GM21390 (cell line): ENCODE measurements at regions not wholly inside any gene's neighbourhood (a gene's known extent, or its start where the extent isn't known, plus 50 kb on each side); places are given as distances from the start of the nearest gene placed in this dataset.
"Not testable (repeated sequence)": the region's sequence is repeated elsewhere in the genome, so short reads cannot be mapped to it uniquely, and the experiment has no call there.

Source experiments
- ATAC-seq: cut with Tn5 transposase; IDR thresholded peaks from one replicate; pipeline ENCODE4 v1.9.1; 2021; ENCODE audit not compliant: unreplicated experiment

DNA sequence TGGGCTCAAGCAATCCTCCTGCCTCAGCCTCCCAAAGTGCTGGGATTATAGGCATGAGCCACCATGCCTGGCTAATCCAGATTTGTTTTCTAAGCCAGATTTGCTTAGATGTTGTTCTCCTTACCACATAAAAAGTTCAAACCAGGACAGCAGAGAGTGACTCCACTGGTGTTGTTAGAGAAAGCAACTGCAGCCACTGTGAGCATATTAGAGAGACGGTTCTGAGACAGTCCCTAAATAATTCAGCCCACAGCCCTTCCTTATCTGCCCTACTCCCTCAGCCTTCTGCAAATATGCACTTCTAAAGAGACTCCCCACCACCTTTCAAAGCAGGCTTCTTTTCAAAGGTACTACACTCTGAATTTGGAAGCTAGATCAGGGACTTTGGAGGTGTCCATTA is 96.1 kb downstream of the DRD1 start:
- no peak for ATAC-seq

DNA sequence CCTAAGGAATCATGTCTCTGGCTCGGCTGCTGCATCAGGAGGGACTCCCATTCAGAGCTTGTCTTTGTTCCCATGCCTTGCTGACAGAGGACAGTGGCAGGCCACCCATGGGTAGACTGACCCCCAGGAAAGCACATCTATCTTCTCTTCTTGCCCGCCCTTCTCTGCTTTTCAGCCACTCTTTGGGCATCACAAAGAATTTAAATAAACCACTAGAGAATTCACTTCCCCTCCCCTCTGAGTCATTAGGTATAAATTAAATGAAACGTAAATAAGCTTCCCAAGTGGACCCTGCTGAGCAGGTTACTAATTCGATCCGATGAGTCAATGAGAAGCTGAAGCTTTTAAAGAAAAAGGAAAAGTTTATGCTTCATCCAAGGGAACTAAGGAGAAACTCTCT is 97.0 kb downstream of the DRD1 start:
- ATAC-seq, result no peak

DNA sequence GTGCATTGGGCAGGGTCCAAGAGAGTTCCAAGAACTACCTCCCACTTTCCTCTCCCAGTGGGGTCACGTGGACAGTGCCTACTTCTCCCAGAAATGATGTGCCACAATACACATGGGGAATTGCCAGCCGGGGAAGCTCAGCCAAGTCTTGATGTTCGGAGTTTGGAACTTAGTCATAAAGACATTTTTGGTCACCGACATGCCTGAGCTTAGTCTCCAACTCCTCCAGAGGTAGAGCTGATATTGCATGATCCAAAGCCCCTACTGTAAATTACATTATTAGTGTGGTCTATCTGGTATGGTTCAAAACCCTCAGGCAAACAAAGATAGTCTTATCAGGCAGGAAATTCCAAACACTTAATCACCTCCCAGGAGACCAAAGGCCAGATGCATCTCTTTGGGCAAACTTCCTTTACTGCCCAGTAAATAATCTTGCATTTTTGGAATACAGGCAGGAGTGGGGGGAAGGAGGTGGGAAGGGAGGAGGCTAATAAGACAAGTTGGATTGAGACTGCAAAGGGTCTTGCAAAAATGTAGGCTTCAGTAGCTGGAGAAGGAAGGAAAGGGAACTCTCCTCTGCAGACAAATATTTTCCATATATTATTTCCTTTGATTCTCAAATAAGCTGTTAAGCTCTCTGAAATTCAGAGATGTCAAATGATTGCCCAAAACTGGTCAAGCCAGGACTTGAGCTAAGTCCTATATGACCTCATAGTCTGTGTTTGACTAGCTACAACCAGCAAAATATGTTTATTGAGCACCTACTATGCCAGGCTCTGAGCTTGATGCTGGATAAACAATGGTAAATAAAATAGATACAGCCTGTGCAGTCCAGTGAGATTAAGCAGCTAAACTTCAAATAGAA is 99.4 kb downstream of the DRD1 start:
- no peak for ATAC-seq

DNA sequence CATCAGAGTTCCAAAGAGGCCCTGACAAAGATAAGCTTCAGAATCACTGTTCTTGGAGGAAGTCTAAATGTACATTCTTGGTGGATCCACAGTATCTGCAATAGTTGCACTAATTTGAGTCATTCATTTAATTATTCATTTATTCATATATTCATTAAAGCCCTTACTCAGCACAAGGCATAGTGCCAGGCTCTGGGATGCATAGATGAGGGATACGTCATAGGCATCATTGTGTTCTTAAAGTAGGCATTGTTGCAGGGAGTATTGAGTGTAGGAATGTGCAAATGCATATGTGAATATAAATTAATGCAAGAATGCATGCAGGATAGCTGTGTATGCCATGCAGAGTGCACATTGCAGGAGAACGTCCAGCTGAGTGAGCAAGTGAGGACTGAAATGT is 100.7 kb downstream of the DRD1 start:
- ATAC-seq, result no peak

DNA sequence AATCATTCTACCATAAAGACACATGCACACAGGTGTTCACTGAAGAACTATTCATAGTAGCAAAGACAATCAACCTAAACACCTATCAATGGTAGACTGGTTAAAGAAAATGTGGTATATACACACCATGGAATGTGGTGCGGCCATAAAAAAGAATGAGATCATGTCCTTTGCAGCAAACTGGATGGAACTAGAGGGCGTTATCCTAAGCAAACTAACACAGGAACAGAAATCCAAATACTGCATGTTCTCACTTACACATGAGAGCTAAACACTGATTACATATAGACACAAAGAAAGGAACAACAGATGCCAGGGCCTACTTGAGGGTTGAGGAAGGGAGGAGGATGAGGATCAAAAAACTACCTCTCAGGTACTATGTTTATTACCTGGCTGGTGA is 103.8 kb downstream of the DRD1 start:
- no peak for ATAC-seq

DNA sequence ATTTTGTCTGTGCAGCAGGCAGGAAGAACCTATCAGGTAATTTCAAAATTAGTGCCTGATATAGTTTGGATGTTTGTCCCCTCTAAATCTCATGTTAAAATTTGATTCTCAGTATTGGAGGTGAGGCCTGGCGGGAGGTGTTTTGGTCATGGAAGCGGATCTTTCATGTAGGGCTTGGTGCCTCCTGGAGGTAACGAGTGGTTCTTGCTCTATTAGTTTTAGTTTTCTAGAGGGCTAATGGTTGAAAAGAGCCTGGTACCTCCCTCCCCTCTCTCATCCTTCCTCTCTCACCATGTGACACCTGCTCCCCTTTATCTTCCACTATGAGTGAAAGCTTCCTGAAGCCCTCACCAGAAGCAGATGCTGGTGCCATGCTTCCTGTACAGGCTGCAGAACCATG is 106.3 kb downstream of the DRD1 start:
- no peak for ATAC-seq

DNA sequence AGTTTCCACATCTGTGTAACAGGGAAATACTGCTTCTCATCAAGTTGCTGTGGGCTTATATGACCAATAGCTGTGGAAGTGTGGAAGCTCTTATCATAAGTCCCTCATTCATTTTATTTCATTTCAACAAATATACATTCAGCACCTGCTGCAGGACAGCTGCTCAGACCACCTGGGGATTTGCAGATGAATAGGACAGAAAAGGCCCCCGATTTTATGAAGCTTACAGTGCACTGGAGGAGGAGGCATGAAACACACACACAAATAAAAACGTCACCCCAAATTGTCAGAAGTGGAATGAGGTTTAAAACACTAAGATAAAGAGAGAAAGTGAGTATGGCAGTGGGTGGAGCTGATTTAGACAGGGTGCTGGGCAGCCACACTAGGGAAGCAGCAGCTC is 107.2 kb downstream of the DRD1 start:
- ATAC-seq, result no peak

DNA sequence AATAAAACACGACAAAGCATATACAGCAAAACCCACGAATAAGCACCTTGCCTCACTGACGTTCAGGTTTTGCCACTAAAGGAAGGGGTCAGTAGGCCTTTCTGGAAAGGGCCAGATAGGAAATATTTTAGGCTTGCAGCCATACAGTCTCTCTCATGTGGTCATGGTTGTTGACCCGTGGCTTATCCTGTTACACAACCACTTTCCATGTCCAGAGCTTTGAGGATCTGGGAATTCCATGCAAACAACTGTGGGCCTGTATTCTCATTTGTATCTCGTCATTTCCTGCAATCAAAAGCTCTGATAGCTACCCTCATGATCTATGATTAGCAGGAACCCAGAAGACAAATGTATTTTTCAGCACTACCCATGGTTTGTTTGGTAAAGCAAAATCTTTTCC is 108.3 kb downstream of the DRD1 start:
- no peak for ATAC-seq

DNA sequence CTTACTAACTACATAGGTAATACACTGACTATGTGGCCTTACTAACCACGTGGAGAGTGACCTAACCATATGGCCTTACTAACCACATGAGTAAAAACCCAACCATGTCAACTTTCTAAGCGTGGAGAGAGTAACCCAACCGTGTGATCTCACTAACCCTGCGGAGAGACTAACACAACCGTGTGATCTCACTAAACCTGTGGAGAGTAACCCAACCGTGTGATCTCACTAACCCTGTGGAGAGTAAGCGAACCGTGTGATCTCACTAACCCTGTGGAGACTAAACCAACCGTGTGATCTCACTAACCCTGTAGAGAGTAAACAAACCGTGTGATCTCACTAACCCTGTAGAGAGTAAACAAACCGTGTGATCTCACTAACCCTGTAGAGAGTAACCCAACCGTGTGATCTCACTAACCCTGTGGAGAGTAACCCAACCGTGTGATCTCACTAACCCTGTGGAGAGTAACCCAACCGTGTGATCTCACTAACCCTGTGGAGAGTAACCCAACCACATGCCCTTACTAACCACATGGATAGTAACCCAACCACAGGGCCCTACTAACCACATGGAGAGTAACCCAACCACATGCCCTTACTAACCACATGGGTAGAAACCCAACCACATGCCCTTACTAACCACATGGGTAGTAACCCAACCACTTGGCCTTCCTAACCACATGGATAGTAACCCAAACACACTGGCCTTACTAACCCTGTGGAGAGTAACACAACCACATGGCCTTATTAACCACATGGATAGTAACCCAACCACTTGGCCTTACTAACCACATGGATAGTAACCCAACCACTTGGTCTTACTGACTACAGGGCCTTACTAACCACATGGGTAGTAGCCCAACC is 112.6 kb downstream of the DRD1 start:
- ATAC-seq, result not testable (repeated sequence)

DNA sequence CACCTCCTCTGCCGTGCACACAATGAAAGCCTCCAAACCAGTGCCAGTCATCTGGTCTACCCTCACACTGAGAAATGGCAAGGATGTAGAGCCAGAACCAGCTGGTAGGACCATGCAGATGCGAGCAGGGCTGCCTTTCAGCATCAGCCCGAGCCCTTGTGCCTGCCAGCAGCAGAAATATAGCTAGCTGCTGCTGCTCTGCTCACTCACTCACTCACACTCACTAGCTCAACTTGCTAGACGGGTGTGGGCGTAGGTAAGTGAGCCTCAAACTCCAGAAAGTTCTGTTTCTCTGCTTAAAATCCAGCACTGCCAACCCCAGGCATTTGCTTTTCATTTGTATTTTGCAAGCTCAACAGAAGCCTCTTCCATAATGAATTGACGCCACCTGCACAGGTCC is 114.0 kb downstream of the DRD1 start:
- no peak for ATAC-seq

DNA sequence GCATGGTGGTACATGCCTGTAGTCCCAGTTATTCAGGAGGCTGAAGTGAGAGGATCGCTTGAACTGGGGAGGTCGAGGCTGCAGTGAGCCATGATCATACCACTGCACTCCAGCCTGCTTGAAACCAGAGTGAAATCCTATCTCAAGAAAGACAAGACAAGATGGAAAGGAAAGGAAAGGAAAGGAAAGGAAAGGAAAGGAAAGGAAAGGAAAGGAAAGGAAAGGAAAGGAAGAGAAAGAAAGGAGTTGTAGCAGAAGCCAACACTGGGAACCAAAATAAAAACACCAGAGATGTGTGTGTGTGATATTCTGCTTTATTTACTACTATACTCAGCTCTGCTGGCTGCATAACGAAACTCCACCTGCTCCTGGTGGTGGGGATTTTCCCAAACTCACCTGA is 115.3 kb downstream of the DRD1 start:
- no peak for ATAC-seq

DNA sequence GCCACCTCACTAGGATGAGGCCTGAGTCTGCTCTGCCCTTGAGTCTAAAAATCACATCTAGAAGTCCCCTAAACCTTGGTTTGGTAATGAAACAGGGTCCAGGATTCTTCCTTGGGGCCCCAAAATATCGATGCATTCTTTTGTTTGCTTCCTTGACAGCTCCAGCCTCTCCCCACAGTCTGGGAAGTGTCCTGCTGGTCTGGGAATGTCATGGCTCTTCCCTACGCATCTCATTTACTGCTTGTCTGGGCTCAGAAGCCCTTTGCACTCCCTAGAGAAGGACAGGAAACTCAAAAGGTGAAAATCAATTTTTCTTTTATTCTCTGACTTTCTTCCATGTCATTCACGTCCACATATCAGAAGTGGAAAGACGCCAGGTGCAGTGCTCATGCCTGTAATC is 115.8 kb downstream of the DRD1 start:
- no peak for ATAC-seq

DNA sequence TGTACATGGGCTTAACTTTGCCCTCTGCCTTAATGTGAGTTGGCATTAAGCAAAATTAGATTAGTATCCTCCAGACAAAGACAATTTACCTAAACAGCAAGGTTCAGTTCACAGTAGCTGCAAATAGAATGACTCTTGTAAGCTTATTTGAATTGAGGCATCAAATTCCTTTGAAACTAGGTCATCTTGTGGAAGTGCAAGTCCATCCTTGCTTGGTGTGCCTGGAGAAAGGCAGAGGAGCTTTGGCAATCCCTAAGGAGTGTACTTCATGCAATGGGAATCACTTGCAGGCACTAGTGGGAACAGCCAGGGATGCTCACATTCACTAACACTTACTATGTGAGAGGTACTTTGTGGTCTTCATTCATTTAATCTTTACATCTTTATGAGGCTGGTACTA is 118.3 kb downstream of the DRD1 start:
- no peak for ATAC-seq

DNA sequence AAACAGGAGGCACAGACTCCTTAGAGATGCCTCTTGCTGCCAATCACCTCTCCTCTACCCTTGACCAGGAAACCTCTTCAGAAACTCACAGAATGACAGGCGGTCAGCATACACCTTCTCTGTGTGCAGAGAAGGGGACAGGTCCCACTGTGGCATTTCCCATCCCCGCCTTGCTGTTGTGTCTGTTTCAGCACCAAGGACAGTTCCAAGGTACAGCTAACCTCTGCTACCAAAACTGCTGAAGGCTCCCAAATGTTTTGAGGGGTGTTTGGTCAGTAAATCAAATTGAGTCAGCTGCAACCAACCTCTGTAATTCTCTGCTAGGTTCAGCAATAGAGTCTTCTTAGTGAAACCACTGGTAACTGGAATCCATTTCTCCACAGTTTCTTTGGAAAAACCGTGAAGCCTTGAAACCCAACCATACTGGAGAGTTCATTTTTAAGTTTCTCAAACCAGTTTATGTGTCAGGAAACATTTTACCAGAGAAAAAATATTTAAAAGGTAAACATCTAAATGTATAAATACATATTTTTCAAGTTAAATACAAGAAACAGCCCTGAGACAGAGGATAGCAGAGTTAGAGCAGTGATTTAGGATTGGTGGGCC is 122.0 kb downstream of the DRD1 start:
- ATAC-seq, result no peak

DNA sequence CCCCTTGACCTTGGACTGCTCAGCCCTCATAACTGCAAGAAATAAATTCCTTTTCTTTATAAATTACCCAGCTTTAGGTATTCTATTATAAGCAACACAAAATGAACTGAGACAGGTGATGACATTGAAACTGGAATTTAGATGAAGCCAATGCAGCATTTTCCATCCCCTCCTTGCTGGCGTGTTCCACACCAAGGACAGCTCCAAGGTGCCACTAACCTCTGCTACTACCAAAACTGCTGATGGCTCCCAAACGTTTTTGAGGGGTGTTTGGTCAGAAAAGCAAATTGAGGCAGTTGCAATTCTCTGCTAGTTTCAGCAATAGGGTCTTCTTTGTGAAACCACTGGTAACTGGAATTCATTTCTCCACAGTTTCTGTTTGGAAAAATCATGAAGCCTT is 124.8 kb downstream of the DRD1 start:
- ATAC-seq, result no peak

DNA sequence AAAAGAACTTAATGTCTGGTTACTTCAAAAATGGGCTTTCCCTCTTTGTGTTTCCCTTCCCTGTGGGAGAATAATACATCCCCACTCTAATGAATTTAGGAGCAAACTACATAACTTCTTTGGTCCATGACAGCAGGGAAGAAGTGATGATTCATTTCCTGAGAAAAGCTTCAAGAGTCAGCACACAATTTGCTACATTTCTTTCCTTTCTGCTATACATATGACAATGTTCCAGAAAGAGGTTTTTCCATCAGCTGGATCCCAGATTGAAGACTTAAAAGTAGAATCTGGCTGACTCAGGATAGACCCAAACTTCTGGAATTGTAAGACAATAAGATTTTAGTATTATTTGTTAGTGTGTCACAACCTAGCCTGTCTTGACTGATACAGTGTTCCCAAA is 126.1 kb downstream of the DRD1 start:
- ATAC-seq, result no peak

DNA sequence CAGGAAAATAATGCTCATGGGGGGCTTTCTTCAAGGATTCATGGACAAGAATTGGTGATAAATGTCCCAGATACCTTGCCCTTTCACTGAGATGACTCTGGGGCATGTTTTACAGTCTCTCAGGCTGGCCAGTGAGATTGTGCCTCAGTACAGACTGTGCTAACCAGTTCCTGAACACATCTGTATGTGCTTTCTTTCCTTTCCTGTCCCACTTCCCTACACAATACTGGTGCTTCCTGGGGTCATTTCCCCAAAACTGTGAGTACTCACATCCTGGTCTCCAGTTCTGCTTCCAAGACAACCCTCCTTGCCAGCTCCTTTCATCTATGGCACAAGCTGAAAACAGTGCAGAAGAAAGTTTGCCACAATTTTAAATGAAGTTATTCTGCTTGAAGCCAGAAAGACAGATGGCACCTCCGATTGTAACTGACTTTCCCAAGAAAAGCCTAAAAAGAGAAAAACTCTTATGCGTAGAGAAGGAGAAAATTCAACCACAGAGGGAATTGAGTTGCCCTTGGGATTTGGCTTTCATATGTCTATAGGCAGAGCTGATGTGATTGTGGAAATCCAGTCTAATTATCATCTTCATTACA is 134.7 kb downstream of the DRD1 start:
- ATAC-seq, result no peak

DNA sequence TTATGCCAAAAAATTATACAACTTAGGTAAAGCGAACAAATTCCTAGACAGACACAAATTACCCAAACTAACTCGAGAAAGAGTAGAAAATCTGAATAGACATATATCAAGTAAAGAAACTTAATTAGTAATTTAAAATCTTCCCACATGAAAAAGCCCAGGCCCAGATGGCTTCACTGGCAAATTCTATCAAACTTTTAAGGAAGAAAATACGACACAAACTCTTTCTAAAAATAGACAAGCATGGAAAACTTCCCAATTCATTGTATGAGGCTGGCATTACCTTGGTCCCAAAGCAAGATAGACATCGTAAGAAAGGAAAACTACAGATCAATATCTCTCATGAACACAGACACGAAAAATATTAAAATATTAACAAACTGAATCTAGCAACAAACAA is 135.3 kb downstream of the DRD1 start:
- ATAC-seq, result no peak

DNA sequence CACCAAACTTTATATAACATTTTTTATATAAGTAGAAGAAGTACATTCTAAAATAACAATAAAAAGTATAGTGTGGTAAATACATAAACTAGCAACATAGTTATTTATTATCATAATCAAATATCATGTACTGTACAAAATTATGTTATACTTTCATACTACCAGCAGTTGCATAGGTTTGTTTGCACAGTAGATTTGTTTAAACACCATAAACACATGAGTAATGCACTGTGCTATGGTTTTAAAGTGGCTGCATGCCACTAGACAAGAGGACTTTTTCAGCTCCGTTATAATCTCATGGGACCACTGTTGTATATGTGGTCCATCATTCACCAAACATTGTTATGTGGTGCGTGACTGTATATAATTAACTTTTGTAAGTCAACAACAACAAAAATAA is 137.6 kb downstream of the DRD1 start:
- ATAC-seq, result no peak

DNA sequence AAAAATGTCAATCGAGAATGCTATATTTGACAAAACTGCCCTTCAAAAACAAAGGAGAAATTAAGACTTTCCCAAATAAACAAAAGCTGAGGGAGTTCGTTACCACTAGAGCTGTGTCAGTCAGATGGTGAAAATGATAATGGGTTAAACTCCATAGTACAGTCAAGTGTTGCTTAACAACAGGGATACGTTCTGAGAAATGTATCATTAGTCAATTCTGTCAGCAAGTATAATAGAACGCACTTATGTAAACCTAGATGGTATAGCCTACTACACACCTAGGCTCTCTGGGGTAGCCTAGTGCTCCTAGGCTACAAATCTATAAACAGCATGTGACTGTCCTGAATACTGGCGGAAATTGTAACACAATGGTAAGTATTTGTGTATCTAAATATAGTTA is 138.7 kb downstream of the DRD1 start:
- no peak for ATAC-seq

DNA sequence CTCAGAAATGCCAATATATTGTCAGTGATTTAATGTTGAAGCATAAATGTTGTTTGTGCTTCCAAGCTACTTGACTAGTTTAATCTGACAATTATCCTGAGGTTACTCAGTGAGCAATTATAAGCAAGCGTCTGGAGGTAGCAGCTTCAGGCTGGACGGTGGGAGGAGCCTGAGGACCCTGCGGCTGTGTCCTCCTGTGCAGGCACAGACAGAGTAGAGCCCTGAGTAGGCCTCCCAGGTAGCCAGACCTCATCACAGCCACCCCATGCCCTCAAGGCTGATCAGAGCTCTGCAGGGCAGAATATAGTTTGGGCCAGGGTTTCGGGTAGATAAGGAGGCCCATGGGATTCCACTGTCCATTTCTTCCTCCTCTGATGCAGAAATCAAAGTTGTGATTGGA is 153.6 kb downstream of the DRD1 start:
- ATAC-seq, result no peak
